ENCODE measurements at regions not wholly inside any gene's neighbourhood (a gene's known extent, or its start where the extent isn't known, plus 50 kb on each side); places are given as distances from the start of the nearest gene placed in this dataset.
A peak's percentile ranks its signal among the peaks of the same experiment; 100 is the strongest.
"Not testable (repeated sequence)": the region's sequence is repeated elsewhere in the genome, so short reads cannot be mapped to it uniquely, and the experiment has no call there.

DNA sequence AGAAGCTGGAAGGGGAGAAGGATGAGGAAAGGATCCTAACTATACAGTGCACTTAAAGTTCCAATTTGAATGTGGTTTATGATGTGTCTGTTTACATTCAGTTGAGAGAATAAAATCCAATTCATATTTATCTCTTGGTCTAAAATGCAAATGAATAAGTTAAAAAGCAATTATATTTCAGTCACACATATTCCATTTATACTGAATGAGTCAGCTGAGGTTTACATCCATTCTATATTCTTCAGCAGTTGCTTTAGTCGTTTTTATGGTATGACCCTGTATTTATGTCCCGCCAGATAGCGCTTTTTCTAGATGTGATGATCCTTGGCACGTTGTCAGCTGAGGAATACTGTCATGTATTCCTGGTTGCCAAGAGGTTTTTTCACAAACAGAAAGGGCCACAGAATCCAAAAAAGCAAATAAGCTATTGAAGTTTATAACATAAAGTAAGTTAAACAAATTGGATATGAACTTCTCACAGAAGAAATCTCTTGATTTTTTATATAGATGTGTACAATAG lies 866.2 kb downstream of the NCAM2 start:
- no peak for DNase-seq (ENCODE audit: extremely low spot score, unreplicated experiment)
- Mint-ChIP-seq H3K4me3 (no peak overlapping the region), H3K4me1 (ENCODE audit: unreplicated experiment) (no peaks in the 10 kb centered on the region), H3K27me3 (peaks cover 3% of the 10 kb centered on the region), H3K9me3 (no peaks in the 10 kb centered on the region), H3K36me3 (no peaks in the 10 kb centered on the region), H3K27ac (no peak overlapping the region)
- TF ChIP-seq, protein P1, sequence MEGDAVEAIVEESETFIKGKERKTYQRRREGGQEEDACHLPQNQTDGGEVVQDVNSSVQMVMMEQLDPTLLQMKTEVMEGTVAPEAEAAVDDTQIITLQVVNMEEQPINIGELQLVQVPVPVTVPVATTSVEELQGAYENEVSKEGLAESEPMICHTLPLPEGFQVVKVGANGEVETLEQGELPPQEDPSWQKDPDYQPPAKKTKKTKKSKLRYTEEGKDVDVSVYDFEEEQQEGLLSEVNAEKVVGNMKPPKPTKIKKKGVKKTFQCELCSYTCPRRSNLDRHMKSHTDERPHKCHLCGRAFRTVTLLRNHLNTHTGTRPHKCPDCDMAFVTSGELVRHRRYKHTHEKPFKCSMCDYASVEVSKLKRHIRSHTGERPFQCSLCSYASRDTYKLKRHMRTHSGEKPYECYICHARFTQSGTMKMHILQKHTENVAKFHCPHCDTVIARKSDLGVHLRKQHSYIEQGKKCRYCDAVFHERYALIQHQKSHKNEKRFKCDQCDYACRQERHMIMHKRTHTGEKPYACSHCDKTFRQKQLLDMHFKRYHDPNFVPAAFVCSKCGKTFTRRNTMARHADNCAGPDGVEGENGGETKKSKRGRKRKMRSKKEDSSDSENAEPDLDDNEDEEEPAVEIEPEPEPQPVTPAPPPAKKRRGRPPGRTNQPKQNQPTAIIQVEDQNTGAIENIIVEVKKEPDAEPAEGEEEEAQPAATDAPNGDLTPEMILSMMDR (conservative IDR thresholded peaks at IDR 0.05) = no peak

DNA sequence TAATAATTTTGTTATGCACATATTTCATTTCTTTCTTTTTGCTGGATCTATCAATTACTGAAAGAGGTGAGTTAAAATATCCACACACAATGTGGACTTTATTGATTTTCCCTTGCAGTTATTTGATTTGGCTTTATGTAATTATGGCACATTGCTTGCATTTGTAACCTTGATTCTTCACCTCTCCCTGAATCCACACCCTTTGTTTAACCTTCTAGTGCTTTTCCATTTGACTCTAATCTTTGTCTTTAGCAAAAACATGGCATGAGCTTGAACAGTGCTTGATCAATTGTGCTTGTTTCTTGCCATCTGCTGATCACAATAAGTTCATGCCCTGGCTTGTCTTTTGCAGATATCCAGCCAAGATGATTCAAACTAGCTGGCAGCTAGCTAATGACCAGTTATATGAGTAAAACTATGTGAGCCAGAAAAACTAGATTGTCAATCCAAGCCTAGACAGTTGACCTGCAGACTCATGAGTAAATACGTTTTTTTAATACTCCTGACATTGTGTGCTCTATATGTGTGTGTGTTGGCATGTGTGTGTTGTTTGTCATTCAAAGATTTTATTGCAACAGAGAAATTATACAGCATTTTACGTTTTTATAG lies 899.2 kb downstream of the NCAM2 start:
- Mint-ChIP-seq H3K36me3 (no peaks in the 10 kb centered on the region), H3K4me1 (ENCODE audit: unreplicated experiment) (peaks cover 4% of the 10 kb centered on the region), H3K9me3 (peaks cover 17% of the 10 kb centered on the region), H3K27ac (peak overlapping the region; percentile 67), H3K27me3 (no peaks in the 10 kb centered on the region), H3K4me3 (peak overlapping the region; percentile 55)
- DNase-seq (ENCODE audit: extremely low spot score, unreplicated experiment) = no peak
- TF ChIP-seq, protein P1 (conservative IDR thresholded peaks at IDR 0.05) = no peak

DNA sequence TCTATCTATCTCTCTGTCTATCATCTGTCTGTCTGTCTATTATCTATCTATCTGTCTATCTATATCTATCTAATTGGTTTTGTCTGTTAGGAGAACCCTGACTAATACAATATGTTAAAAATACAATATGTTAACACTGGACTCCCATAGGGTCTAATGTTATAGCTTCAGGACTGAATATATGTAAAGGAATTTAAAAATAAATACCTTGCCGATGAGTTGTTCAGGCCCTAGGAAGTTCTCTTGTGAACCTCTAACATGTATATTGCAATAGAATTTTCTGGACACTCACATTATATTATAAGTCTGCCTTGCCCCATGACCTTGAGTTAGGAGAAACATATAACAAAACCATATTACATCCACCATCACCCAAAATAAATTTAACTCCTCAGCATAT lies 900.6 kb downstream of the NCAM2 start:
- H3K9me3 Mint-ChIP-seq = peaks cover 16% of the 10 kb centered on the region
- TF ChIP-seq, protein P1 (conservative IDR thresholded peaks at IDR 0.05) = no peak
- peaks cover 4% of the 10 kb centered on the region for H3K4me1 Mint-ChIP-seq (ENCODE audit: unreplicated experiment)
- no peaks in the 10 kb centered on the region for H3K27me3 Mint-ChIP-seq
- no peak for DNase-seq (ENCODE audit: extremely low spot score, unreplicated experiment)
- no peaks in the 10 kb centered on the region for H3K36me3 Mint-ChIP-seq
- H3K4me3 Mint-ChIP-seq = no peak overlapping the region
- H3K27ac Mint-ChIP-seq = no peak overlapping the region

DNA sequence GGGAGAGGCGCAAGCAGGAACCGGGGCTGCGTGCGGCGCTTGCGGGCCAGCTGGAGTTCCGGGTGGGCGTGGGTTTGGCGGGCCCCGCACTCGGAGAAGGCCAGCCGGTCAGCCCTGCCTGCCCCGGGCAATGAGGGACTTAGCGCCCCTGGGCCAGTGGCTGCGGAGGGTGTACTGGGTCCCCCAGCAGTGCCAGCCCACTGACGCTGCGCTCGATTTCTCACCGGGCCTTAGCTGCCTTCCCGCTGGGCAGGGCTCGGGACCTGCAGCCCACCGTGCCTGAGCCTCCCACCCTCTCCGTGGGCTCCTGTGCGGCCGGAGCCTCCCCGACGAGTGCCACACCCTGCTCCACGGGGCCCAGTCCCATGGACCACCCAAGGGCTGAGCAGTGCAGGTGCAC lies 904.2 kb downstream of the NCAM2 start:
- not testable (repeated sequence) for DNase-seq (ENCODE audit: extremely low spot score, unreplicated experiment); H3K27me3 Mint-ChIP-seq

DNA sequence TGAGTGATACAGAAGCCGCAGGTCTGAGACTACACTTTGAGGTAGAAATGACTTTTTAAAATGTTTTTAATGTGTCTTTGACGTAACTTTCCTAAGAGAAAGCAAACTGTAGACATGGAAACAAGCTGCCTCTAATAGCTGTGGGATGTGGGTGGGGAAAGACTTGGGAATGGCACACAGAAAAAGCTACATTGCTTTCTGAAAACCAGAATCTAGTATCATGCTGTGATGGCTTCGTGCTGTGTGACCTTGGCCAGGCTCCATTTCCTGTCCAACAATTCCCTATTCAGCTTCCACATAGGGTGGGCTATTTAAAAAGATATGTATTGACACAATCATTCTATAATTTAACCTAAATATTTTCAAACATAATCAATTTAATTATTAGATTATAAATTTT lies 909.1 kb downstream of the NCAM2 start:
- Mint-ChIP-seq H3K27me3 (peaks cover 10% of the 10 kb centered on the region), H3K36me3 (no peaks in the 10 kb centered on the region), H3K9me3 (no peaks in the 10 kb centered on the region), H3K4me1 (ENCODE audit: unreplicated experiment) (peaks cover 4% of the 10 kb centered on the region), H3K27ac (no peak overlapping the region), H3K4me3 (no peak overlapping the region)
- DNase-seq (ENCODE audit: extremely low spot score, unreplicated experiment) = no peak
- TF ChIP-seq, protein P1 (conservative IDR thresholded peaks at IDR 0.05) = no peak

More for the DNA sequence above, 904.2 kb downstream of the NCAM2 start:
- H3K36me3 Mint-ChIP-seq; H3K27ac Mint-ChIP-seq; H3K4me1 Mint-ChIP-seq (ENCODE audit: unreplicated experiment); H3K4me3 Mint-ChIP-seq; H3K9me3 Mint-ChIP-seq: not testable (repeated sequence)

DNA sequence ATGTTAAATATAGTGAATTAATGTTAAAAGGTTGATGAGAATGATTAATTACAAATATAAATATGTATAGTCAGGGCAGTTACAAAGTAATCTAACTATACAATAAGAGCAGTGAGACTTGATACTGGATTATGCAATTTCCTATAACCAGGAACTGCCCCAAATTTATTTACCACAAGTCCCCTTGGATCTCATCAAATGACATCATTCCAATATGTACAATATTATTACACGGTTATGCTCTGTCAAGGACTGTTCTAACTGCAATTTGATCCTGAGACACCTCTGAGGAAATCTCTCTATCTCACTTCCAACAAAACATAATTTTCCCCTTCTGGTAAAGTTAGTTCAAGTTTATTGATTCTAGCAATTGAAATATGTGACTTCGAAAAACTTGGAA lies 917.6 kb downstream of the NCAM2 start:
- TF ChIP-seq, protein P1 (conservative IDR thresholded peaks at IDR 0.05) = no peak
- H3K27me3 Mint-ChIP-seq = peaks cover 12% of the 10 kb centered on the region
- H3K4me3 Mint-ChIP-seq = no peak overlapping the region
- no peak for DNase-seq (ENCODE audit: extremely low spot score, unreplicated experiment)
- no peak overlapping the region for H3K27ac Mint-ChIP-seq
- no peaks in the 10 kb centered on the region for H3K36me3 Mint-ChIP-seq
- H3K4me1 Mint-ChIP-seq (ENCODE audit: unreplicated experiment) = peaks cover 4% of the 10 kb centered on the region
- H3K9me3 Mint-ChIP-seq = peaks cover 5% of the 10 kb centered on the region

Measured in type B pancreatic cell (in vitro differentiated cells).